Fibroblast of the aortic adventitia (primary cell): ENCODE measurements at regions not wholly inside any gene's neighbourhood (a gene's known extent, or its start where the extent isn't known, plus 50 kb on each side); places are given as distances from the start of the nearest gene placed in this dataset.

Experiments used
- DNase-seq: peaks from one replicate; pipeline ENCODE4 v3.0.0-alpha.2; 2010; ENCODE audit warnings: low read depth
- H3K4me3 ChIP-seq: 2 replicates; pipeline ENCODE4 v1.5.1; 2011; ENCODE audit warnings: low read depth, mild to moderate bottlenecking, control low read depth, low read length, moderate library complexity
- CTCF ChIP-seq: IDR thresholded peaks from 2 replicates; pipeline ENCODE4 v1.5.1; 2011; ENCODE audit warnings: mild to moderate bottlenecking, low read length, control low read depth, inconsistent platforms; ENCODE audit not compliant: insufficient read depth

DNA sequence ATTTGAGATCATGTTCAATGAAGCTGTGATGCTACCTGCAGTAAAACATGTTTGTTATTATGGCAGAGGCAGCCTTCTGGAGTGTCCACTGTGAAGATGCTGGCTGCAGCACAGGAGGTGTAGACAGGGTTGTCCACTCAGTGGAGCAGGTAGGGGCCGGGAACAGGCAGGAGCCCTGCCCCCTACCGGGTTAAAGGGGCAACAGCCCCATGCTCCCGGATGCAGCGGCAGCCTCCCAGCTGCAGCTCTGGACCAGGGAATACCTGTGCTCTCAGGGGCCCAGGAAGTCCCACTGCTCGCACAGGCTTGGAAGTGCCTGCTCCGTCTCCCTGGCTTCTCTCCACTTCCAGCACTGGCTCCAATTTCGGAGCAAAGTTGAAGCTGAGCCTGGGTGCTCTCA is 401.6 kb downstream of the FOXG1 start:
- no peak for DNase-seq
- no peak overlapping the region for H3K4me3 ChIP-seq
- TF ChIP-seq CTCF: no peak

- no peak for TF ChIP-seq CTCF
- H3K4me3 ChIP-seq: no peak overlapping the region
- DNase-seq: no peak
Observed at GRCh38 chr14:29169408-29169807, 402.8 kb downstream of the FOXG1 start.

DNA sequence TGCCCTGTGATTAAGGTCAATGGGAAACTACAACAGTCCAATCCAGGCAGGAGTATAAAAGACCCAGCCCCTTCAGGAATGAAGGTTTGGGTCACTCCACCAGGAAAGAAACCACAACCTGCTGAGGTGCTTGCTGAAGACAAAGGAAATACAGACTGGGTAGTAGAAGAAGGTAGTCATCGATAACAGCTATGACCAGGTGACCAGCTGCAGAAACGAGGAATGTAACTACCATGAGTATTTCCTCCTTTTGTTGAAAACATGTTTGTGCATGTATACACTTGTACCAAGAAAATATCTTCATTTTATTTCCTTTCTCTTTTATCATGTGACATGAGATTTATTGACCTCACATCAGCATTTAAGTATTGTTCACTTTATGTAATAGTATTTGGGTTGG is 409.1 kb downstream of the FOXG1 start:
- no peak for TF ChIP-seq CTCF
- no peak overlapping the region for H3K4me3 ChIP-seq
- no peak for DNase-seq

DNA sequence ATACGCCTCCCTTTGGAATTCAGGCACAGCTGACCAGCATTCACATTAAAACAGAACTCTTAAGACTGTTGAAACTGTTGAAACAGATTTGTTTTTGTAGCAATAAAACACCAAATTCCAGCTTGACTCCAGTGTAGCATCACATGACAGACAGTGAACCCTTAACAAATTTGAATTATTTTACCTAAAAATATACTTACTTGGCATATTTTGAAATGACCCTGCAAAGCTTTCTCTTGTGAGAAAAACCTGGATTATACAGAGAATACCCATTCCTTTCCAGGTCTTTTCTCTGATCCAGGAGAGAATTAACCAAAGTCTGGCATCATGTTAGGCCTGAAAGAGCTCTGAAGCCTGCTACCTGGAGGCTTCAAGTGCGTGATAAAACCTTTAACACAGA is 410.3 kb downstream of the FOXG1 start:
- no peak for DNase-seq
- TF ChIP-seq CTCF: no peak
- no peak overlapping the region for H3K4me3 ChIP-seq

GRCh38 chr14:29178971-29179370 is 412.4 kb downstream of the FOXG1 start:
- TF ChIP-seq CTCF: no peak
- DNase-seq: no peak
- H3K4me3 ChIP-seq: no peak overlapping the region

GRCh38 chr14:29191092-29191491 is 424.5 kb downstream of the FOXG1 start:
- H3K4me3 ChIP-seq: no peak overlapping the region
- no peak for TF ChIP-seq CTCF
- no peak for DNase-seq

GRCh38 chr14:29197557-29197956 is 431.0 kb downstream of the FOXG1 start:
- H3K4me3 ChIP-seq: no peak overlapping the region
- TF ChIP-seq CTCF: no peak
- no peak for DNase-seq
